Panc1 (cell line): ENCODE measurements at regions not wholly inside any gene's neighbourhood (a gene's known extent, or its start where the extent isn't known, plus 50 kb on each side); places are given as distances from the start of the nearest gene placed in this dataset.

Source experiments
- POLR2AphosphoS5 ChIP-seq: IDR thresholded peaks from 2 replicates; pipeline ENCODE4 v1.6.1; 2012; ENCODE audit warnings: mild to moderate bottlenecking, low read depth, low read length, moderate library complexity
- SIN3A ChIP-seq: IDR thresholded peaks from 2 replicates; pipeline ENCODE4 v1.6.1; 2012; ENCODE audit warnings: low read depth, mild to moderate bottlenecking, low read length, moderate library complexity, borderline replicate concordance; ENCODE audit not compliant: insufficient read depth
- TF ChIP-seq, protein P1 (sequence below): fragments of 450-650 bp; IDR thresholded peaks from 2 replicates; pipeline ENCODE4 v1.5.1; 2017; ENCODE audit warnings: mild to moderate bottlenecking

DNA sequence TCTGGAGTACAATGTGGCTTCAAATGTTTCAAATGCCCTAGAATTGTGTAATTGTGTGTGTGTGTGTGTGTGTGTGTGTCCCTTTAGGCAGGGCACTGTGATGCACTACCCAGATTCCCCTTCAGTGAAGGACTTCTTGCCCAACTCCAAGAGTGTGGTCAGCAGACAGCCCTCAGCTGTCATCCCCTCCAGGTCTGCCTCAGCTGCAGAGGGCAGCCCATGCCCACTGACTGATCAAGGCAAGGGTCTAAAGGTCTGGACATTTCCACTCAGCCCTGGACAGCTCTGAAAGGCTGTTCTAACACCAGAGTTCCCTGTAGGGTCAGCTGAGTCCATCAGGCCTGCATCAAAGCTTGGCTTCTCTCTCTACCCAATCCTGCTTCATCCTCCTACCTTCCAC lies 83.9 kb upstream of the USP9X start:
- TF ChIP-seq, protein P1, sequence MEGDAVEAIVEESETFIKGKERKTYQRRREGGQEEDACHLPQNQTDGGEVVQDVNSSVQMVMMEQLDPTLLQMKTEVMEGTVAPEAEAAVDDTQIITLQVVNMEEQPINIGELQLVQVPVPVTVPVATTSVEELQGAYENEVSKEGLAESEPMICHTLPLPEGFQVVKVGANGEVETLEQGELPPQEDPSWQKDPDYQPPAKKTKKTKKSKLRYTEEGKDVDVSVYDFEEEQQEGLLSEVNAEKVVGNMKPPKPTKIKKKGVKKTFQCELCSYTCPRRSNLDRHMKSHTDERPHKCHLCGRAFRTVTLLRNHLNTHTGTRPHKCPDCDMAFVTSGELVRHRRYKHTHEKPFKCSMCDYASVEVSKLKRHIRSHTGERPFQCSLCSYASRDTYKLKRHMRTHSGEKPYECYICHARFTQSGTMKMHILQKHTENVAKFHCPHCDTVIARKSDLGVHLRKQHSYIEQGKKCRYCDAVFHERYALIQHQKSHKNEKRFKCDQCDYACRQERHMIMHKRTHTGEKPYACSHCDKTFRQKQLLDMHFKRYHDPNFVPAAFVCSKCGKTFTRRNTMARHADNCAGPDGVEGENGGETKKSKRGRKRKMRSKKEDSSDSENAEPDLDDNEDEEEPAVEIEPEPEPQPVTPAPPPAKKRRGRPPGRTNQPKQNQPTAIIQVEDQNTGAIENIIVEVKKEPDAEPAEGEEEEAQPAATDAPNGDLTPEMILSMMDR = no peak
- no peak for TF ChIP-seq SIN3A
- no peak for TF ChIP-seq POLR2AphosphoS5
